COLO668 (cell line): ENCODE measurements at regions not wholly inside any gene's neighbourhood (a gene's known extent, or its start where the extent isn't known, plus 50 kb on each side); places are given as distances from the start of the nearest gene placed in this dataset.

Source experiments
- DNase-seq: peaks from one replicate; lab custom pipeline; 2025; ENCODE audit not compliant: unreplicated experiment; lab: John Stamatoyannopoulos, UW

DNA sequence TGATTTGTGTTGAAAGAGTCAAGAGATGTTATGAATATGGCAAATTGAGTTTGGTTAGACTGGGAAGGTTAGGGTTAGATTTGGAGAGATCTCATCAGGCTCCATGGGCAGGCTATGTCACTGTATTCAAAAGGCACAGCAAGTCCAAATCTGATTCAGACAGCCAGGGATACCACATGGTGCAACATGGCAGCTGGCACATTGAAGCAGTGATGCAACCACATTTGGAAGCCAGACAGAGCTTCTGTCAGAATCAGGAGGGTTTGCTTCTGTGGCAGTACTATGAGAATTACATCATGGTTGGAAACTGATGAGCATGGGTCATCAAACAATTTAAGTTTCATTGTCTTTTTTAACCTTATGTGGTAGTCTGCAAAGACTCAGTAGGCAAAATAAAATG lies 772.2 kb downstream of the SUCLG1 start:
- DNase-seq, result no peak

DNA sequence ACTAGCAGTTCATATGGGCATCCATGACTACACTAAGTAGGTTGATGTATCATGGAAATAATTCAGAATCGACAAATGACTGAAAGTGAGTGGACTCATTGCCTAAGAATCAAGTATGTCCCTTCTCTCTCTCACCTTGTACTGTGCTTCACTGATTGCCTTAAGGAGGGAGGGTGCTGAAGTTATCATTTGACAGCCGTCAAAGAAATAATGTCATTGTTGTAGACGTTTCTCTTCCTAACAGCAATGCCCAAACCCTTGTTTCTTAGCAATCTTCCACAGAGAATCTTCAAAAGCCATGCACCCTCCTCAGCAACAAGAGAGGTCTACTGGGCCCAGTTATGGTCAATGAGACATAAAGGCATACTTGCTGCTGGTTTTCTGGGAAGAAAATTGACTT lies 785.0 kb downstream of the SUCLG1 start:
- DNase-seq, result no peak

DNA sequence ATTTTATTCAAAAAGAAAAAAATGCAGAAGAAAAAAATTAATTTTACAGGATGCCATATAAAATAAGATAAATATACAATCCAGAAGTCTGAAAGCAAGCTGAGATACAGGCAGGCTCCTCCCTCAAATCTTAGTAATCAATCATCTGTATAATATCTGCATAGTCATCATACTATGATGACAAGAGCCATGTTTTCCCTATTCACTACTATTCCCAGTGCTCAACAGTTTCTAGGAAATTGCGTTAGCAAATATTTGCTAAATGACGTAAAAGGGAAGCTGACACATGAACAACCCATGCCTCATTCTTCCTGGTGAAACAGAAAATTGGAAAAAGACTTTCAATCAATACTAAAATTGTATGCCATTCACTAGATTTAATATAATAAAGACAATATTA lies 793.2 kb downstream of the SUCLG1 start:
- DNase-seq, result no peak

DNA sequence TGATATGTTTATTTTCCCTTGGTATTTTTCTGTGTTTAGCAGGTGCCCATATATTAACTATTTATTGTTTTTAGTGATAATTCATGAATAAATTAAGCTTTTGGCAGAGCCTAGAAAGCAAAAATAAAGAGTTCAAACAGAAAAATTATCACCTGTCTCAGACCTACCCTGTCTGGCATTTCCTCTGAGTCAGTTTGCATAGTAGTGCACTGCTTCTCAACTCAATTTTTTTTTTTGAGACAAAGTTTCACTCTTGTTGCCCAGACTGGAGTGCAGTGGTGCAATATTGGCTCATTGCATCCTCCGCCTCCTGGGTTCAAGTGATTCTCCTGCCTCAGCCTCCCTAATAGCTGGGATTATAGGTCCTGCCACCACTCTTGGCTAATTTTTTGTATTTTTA lies 793.9 kb downstream of the SUCLG1 start:
- DNase-seq, result no peak

DNA sequence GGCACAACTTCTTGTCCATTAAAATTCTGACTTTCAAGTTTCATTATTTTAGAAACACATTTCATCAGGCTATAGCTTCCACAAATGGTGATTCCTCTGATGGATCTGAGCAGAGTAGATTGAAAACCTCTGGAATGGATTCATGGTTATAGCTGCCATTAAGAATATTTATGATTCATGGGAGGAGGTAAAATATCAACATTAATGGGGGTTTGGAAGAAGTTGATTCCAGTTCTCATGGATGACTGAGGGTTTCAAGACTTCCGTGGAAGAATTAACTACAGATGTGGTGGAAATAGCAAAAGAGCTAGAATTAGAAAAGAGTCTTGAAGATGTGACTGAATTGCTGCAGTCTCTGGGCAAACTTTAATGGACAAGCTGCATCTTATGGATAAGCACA lies 797.4 kb downstream of the SUCLG1 start:
- no peak for DNase-seq

DNA sequence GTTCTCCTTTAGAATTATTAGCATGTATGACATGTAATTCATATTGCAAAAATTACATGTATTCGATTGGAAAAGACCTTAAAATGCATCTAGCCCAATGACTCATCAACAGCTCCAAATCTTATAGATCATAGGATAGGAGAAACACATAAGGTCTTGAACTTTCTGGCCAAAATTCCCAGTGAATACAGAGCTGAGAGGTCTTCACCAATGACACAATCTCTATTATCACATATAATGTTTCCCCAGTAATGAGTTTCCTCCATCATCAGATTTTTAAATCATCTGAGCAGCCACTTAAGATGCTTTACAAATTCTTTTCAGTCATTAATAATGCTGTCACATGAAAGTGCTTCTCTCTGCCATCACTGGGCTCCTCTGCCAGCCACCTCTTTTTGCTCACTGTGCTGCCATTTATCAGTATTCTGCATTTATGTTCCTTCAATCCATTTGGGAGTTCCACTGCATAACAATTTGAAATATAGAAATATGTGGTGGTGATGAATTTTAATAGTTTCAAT lies 804.9 kb downstream of the SUCLG1 start:
- DNase-seq, result no peak

DNA sequence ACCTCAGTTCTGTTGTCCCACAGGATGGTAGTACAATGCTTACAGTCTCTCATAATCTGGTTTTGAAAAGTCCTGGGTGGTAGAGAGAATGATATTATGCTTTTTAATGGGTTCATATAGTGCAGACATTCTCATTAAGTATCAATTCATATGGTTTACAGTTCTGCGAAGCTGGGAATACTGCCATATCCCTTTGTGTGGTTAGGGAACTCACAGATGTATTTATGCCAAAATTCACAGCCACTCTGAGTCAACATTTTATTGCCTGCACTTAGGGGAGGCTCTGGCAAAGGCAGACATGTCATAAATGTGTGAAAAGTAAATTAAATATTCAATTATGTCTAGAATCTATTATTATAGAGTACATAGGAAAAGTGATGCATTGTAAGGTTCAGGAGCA lies 808.2 kb downstream of the SUCLG1 start:
- DNase-seq, result no peak

DNA sequence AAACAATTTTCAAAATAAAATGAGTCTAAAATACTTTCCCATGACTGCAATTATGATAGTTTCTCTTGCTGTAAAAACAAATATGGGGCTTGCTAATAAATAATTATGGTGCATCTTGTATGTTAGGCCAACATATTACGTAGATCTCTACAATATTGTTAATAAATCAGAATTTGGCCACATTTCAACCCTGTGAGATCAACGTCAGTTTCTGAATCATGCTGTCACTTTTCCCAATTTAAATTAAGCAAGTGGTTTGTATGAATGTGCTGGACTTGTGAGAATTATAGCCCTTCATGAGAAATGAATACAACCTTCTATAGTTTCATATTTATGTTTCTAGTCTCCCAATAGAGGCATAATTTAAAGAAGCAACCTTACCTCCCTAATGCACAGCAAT lies 808.9 kb downstream of the SUCLG1 start:
- DNase-seq, result no peak

DNA sequence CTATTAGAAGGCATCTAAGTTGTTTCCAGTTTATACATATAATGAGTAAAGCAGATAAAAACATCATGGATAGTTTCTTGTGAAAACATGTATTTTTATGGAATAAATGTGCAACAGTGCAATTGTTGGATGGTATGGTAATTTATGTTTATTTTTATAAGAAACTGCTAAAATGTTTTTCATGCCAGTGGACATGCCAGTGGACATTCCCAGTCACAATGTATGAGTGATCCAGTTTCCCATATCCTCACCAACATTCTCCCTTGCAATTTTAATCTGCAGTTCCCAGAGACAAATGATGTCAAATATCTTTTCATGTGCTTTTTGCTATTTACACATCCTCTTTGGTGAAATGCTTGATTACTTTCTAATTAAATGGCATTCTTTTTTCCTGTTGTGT lies 818.6 kb downstream of the SUCLG1 start:
- DNase-seq, result no peak

DNA sequence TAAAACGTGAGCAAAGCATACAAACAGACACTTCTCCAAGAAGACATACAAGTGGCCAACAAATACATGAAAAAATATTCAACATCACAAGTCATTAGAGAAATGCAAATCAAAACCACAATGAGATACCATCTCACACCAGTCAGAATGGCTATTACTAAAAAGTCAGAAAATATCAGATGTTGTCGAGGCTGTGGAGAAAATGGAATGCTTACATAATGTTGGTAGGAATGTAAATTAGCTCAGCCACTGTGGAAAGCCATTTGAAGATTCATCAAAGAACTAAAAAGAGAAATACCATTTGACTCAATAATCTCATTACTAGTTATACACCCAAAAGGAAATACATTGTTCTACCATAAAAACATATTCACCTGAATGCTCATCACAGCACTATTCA lies 825.7 kb downstream of the SUCLG1 start:
- no peak for DNase-seq

DNA sequence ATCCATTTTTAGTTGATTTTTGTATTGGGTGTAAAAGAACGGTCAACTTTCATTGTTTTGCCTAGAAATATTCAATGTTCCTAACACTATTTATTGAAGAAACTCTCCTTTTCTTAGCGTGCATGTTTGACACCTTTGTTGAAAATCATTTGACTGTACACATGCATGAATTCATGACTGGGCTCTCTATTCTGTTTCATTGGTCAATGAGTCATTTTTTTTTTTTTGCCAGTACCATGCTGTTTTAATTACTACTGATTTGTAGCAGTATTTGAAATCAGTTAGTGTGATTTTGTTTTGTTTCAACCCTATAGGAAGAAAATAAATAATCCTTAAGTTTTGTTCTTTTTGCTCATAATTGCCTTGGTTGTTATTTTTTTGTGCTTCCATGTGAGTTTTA lies 828.7 kb downstream of the SUCLG1 start:
- no peak for DNase-seq

DNA sequence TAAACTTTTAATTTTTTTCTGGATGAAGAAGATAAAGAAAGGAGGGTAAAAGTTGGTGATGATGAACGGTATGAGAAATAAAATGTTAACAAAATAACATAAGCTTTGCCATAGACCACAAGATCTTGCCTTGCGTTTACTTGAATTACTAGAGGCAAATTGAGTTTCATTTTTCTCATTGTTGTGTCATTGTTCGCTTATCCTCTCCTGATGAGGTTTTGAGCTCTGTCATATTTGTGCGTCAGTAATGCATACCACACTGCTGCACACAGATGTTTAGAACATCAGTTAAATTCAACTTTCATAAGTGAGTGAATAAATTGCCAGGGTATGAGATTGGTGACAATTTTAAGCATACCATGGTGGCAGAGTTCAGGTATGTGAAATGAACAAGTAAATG lies 843.6 kb downstream of the SUCLG1 start:
- DNase-seq, result no peak

DNA sequence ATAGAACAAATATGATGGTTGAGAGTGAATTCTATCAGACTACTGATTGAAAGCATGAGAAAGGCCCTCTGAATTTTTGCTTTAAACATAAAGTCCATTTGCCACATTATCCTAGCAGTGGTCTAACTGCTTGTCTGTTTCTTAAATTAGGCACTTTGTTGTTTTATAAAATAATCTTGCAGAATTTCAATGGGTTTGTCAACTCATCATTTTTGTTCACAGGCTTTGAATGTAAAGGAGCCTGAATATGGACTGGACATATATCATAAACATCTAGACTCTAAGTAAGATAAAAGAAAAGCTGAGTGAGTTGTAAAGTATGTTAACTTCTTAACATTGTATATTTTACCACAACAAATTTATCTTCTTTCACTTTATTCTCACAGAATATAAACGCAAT lies 845.9 kb downstream of the SUCLG1 start:
- no peak for DNase-seq

DNA sequence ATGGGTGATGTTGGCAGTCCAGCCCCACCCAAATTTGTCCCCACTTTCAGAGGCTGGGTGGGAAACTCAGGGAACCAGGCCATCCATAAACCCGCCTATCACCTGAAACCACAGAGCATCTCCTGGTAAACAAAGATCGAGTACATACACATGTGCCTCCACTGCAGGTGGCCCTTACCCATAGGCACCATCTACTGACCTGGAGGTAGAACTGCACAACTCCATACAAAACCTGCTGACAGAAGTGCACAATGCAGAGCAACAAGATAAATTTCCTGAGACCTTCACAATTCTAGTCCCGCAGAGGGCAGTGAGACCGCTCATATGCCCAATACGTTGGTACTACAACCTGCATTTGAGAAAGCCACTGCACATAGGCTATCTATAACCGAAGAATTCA lies 856.3 kb downstream of the SUCLG1 start:
- DNase-seq, result no peak

DNA sequence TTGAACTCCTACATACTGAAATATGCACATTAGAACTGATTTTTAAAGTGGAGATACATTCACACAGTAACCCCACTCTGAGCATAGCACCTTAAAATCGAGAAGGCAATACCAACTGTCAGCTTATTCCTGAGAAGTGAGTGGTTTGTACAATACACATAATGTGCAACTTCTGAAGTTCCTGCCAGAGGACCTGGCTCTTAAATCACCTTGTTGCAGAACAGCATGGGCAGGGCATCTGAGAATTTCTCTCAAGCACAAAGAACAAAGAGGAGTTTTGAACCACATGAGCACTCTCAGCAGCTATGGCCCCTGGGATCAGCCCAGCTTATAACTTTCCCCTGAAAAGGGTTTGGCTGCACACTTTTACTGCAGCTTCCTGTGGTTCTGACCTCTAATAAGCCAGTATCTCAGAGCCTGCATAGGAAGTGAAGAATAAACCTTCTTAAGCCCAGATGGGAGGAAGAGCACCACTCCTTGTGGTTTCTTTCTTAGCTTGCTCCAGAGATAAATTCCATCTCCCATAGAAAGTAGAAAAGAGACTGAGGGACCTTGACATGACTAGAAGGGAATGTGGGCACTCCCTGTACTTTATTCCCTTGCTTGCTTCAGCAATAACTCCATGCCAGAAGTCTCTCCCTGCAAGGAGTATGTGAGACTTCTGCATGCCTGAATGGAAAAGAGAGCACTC lies 862.3 kb downstream of the SUCLG1 start:
- DNase-seq, result no peak

DNA sequence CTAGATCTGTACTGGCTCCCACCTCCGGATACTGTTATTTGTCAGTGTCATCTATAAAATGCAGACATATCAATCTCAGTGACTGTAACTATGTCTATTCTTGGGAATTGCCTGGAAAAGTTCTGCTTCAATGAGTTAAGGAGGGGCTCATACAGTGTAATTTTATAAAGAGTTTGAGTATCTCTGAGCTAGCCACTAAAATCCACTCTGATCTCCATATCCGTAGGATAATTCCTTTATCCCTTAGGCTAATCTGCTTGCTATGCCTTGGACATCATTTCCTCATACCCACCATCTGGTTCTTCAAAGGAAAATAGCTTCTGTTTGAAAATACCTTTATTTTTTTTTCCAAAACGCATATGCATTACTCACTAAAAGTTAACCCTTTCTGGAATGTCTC lies 863.2 kb downstream of the SUCLG1 start:
- no peak for DNase-seq

DNA sequence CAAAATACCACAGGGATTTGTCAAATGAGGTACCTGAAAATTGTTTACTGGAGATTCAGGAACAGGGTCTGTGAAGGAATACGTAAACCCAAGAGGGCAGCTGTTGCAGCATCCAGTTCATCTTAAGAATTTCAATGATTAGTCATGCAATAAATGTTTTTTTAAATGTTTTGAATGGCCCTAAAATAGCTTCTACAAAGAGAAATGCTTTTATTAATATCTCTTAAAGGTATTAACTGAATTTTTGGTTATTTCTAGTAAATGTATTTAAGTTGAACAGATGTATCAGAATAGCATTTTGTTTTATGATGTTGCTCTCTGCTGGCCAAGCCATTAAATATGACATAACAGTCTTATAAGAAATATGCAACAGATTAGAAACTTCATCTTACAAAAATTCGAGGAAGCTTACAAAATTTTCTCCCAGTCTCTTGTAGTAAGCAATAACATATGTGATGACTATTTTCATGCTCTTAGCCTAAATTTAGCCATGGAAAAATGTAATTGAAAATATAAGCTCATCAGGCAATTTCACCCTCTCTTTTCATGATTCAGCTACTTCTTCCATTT lies 863.9 kb downstream of the SUCLG1 start:
- no peak for DNase-seq

DNA sequence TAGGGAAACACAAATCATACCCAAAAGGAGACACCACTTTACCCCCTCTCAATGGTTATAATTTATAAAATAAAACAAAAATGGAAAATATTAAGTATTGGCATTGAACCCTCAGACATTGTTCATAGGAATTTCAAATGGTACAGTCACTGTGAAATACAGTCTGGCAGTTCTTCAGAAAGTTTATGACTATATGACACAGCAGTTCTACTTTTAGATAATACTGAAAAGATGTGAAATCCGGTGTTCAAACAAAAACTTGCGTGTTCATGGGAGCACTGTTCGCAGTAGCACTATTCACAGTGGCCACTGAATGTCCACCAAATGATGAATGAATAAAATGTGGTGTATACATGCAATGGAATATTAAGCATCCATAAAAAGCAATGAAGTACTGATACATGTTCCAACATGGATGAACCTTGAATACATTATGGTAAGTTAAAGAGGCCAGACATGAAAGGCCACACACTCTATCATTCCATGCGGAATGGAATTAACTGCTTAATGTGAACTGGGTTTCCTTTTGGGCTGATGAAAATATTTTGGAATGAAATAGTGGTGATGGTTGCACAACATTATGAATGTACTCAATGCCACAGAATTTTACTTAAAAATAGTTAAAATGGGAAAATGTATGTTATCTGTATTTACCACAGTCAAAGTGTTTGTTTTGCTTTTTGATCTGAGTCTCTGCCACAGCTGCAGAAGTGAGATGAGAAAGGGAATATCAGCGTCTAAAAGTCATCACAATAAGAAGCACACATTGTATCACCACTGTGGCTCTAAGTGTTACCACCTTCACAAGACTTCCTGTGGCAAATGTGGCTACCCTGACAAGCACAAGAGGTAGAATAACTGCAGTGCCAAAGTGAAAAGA lies 864.6 kb downstream of the SUCLG1 start:
- DNase-seq, result no peak

DNA sequence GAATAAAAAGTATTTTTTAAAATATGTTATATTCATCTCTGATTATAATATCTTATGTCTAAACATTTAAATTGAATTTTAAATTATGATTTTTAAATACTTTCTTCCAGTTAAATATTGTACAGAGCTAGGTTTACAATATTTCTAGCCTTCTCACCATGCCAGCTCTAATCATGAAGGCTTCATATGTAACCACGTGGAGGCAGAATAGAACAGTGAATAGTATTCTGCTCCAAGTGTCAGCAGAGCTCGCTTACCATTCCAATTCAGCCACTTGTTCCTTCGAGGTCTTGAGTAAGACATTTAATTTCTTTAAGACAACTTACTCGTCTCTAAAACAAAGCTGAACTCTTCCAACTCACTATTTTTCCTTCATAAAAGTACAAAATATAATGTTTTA lies 871.8 kb downstream of the SUCLG1 start:
- DNase-seq, result no peak

DNA sequence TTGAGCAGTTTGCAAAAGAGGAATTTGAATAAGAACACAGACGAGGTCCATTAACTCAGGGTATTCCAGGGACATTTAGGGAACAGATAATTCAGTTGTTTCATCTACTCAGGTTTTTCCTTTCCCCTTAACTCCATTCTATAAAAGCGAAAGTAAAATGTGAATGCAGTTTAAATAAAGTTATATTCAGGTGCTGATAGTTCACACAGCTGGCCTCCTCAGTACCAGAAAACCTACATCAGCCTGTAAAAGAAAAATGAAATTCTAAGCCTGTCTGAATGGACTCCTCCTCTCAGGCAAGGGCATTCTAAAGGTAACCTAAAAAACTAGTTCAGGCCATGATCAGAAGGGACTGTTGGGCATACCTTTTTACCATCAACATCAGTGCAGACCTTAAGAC lies 873.8 kb downstream of the SUCLG1 start:
- DNase-seq, result no peak

DNA sequence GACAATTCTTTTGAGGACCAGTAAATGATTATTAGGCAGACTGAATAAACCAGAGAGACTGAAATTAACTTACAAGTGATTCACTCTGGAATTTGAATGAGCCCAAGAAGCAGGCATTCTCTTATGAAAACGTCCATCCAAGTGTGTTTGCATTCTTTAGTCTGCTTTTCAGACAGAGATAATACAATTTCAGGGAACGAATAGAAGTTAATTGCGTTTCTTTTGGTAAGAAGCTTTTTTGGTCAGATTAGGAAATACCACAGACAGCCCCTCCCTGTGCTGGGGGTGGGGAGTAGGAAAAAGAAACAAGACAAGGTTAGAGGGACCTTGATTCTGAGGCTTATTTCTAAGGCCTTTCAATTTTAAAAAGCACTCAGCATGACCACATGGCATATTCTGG lies 874.4 kb downstream of the SUCLG1 start:
- no peak for DNase-seq

DNA sequence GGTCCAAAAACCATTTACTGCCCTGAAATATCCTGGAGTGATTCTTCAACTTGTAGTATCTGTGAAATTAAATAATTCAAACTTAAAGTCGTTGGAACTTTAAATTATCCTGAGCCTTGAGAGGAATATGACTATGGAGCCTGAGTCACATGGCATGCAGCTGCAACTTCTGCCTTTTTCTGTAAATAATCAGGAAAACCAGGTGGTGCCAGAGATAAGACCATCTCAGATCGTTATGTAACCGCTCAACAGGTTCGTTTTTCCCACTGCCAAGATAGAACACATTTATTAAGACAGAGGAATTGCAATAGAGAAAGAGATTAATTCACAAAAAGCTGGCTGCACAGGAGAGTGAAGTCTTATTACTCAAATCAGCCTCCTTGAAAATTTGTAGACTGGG lies 876.5 kb downstream of the SUCLG1 start:
- no peak for DNase-seq
